ENCODE measurements at regions not wholly inside any gene's neighbourhood (a gene's known extent, or its start where the extent isn't known, plus 50 kb on each side); places are given as distances from the start of the nearest gene placed in this dataset.

GRCh38 chr14:61196034-61196433, 85.1 kb downstream of the TMEM30B start:
- ATAC-seq (ENCODE audit: low read depth), result no peak
- no peak for DNase-seq
- H3K4me1 Mint-ChIP-seq, result no peaks in the 10 kb centered on the region
- H3K4me3 Mint-ChIP-seq, result no peak overlapping the region
- ChIA-PET POLR2A (no interaction called here), CTCF (no interaction called here)
- peaks cover 30% of the 10 kb centered on the region for H3K27me3 Mint-ChIP-seq
- TF ChIP-seq, protein P1, sequence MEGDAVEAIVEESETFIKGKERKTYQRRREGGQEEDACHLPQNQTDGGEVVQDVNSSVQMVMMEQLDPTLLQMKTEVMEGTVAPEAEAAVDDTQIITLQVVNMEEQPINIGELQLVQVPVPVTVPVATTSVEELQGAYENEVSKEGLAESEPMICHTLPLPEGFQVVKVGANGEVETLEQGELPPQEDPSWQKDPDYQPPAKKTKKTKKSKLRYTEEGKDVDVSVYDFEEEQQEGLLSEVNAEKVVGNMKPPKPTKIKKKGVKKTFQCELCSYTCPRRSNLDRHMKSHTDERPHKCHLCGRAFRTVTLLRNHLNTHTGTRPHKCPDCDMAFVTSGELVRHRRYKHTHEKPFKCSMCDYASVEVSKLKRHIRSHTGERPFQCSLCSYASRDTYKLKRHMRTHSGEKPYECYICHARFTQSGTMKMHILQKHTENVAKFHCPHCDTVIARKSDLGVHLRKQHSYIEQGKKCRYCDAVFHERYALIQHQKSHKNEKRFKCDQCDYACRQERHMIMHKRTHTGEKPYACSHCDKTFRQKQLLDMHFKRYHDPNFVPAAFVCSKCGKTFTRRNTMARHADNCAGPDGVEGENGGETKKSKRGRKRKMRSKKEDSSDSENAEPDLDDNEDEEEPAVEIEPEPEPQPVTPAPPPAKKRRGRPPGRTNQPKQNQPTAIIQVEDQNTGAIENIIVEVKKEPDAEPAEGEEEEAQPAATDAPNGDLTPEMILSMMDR (IDR thresholded peaks at IDR 0.05), result no peak
- no peak overlapping the region for H3K27ac Mint-ChIP-seq
- no peaks in the 10 kb centered on the region for H3K36me3 Mint-ChIP-seq (ENCODE audit: low read depth)
- intact Hi-C loops (cut with micrococcal nuclease), result no loop called here
- H3K9me3 Mint-ChIP-seq, result peaks cover 4% of the 10 kb centered on the region

- ATAC-seq (ENCODE audit: low read depth) (no peak), DNase-seq (no peak)
- peaks cover 4% of the 10 kb centered on the region for H3K9me3 Mint-ChIP-seq
- H3K36me3 Mint-ChIP-seq (ENCODE audit: low read depth), result no peaks in the 10 kb centered on the region
- peaks cover 34% of the 10 kb centered on the region for H3K27me3 Mint-ChIP-seq
- peaks cover 4% of the 10 kb centered on the region for H3K4me1 Mint-ChIP-seq
- TF ChIP-seq, protein P1 (IDR thresholded peaks at IDR 0.05), result no peak
- ChIA-PET CTCF (no interaction called here), POLR2A (no interaction called here)
- intact Hi-C loops (cut with micrococcal nuclease), result no loop called here
- no peak overlapping the region for H3K27ac Mint-ChIP-seq
- H3K4me3 Mint-ChIP-seq, result no peak overlapping the region
These were observed 87.7 kb downstream of the TMEM30B start for GRCh38 chr14:61193476-61193875.

DNA sequence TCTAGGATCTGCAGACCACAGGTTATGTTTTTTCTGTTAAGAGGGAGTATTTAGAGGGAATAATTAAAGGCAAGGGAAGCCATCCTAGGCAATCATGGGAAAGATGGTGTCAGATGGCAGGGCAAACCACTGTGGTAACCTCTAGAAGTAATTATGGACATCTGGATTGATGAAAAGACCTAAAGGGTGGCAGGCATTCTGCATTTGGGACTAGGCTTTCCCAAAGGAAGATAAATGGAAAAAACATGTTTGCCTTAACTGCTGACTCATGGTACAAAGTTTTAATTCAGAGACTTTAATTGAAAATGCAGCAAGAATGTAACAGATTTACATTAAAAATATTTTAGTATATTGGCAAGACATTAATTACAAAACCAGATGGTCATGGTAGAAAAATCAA, 88.1 kb downstream of the TMEM30B start:
- Mint-ChIP-seq H3K4me3 (no peak overlapping the region), H3K36me3 (ENCODE audit: low read depth) (no peaks in the 10 kb centered on the region), H3K27me3 (peaks cover 34% of the 10 kb centered on the region), H3K27ac (no peak overlapping the region), H3K9me3 (peaks cover 4% of the 10 kb centered on the region), H3K4me1 (peaks cover 4% of the 10 kb centered on the region)
- intact Hi-C loops (cut with micrococcal nuclease), result no loop called here
- CTCF ChIA-PET, result no interaction called here
- POLR2A ChIA-PET, result no interaction called here
- DNase-seq (no peak), ATAC-seq (ENCODE audit: low read depth) (no peak)
- TF ChIP-seq, protein P1 (IDR thresholded peaks at IDR 0.05), result no peak

DNA sequence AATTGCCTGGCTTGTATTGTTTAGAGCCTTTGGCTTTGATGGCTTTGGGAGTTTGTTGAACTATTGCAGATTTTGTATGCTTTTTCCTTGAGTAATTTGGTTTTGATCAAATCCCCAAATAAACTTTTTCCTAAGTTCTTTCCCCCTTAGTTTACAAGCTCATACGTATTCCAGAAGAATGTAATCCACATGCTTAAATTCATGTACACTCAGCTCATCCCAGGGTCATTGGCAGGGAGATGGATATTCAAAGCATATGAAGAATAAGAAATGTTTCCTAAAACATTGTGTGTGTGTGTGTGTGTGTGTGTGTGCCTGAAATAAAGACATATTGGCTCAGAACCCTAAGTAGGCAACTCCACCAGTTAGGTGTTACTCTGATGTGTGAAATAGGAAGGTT, 89.4 kb downstream of the TMEM30B start:
- Mint-ChIP-seq H3K27ac (no peak overlapping the region), H3K4me3 (no peak overlapping the region), H3K9me3 (peaks cover 4% of the 10 kb centered on the region), H3K4me1 (peaks cover 4% of the 10 kb centered on the region), H3K27me3 (peaks cover 34% of the 10 kb centered on the region), H3K36me3 (ENCODE audit: low read depth) (no peaks in the 10 kb centered on the region)
- TF ChIP-seq, protein P1 (IDR thresholded peaks at IDR 0.05), result no peak
- DNase-seq (no peak), ATAC-seq (ENCODE audit: low read depth) (no peak)
- ChIA-PET CTCF (no interaction called here), POLR2A (no interaction called here)
- intact Hi-C loops (cut with micrococcal nuclease), result no loop called here

DNA sequence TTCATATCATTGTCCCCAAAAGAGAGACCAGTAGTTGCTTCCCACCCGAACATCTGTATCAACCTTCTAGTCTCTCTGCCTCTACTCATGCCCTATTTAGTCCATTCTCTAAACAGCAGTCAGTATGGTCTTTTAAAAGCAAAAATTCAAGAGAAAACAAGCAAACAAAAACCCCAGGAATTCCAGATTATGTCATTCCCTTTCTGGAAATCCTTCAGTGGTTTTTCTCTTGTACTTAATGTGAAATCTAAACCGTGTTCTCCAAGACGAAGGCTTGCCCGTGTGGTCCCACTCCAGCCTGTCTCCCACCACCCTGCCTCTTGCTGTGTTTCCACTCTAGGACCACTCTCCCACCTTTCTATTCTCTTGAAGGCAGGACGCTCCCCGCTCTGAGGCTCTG, 90.8 kb downstream of the TMEM30B start:
- ATAC-seq (ENCODE audit: low read depth) (no peak), DNase-seq (no peak)
- ChIA-PET CTCF (no interaction called here), POLR2A (no interaction called here)
- H3K4me1 Mint-ChIP-seq, result peaks cover 4% of the 10 kb centered on the region
- intact Hi-C loops (cut with micrococcal nuclease), result no loop called here
- H3K27me3 Mint-ChIP-seq, result peaks cover 39% of the 10 kb centered on the region
- no peak overlapping the region for H3K27ac Mint-ChIP-seq
- H3K4me3 Mint-ChIP-seq, result no peak overlapping the region
- peaks cover 2% of the 10 kb centered on the region for H3K9me3 Mint-ChIP-seq
- H3K36me3 Mint-ChIP-seq (ENCODE audit: low read depth), result no peaks in the 10 kb centered on the region
- TF ChIP-seq, protein P1 (IDR thresholded peaks at IDR 0.05), result no peak

Data from activated B cell treated with CpG ODN at 0.5 μM for 24 hours (primary cell).